22Rv1 (cell line): ENCODE measurements at regions not wholly inside any gene's neighbourhood (a gene's known extent, or its start where the extent isn't known, plus 50 kb on each side); places are given as distances from the start of the nearest gene placed in this dataset.

Source experiments
- H3K27ac ChIP-seq: fragments of 450-650 bp; 2 replicates; pipeline ENCODE4 v1.5.1; 2017
- ZFX ChIP-seq: fragments of 450-650 bp; IDR thresholded peaks from 2 replicates; pipeline ENCODE4 v1.6.1; 2017; ENCODE audit warnings: antibody characterized with exemption, borderline replicate concordance
- TF ChIP-seq, protein P1 (sequence below): fragments of 450-650 bp; IDR thresholded peaks from 2 replicates; pipeline ENCODE4 v1.5.1; 2017; ENCODE audit warnings: mild to moderate bottlenecking

DNA sequence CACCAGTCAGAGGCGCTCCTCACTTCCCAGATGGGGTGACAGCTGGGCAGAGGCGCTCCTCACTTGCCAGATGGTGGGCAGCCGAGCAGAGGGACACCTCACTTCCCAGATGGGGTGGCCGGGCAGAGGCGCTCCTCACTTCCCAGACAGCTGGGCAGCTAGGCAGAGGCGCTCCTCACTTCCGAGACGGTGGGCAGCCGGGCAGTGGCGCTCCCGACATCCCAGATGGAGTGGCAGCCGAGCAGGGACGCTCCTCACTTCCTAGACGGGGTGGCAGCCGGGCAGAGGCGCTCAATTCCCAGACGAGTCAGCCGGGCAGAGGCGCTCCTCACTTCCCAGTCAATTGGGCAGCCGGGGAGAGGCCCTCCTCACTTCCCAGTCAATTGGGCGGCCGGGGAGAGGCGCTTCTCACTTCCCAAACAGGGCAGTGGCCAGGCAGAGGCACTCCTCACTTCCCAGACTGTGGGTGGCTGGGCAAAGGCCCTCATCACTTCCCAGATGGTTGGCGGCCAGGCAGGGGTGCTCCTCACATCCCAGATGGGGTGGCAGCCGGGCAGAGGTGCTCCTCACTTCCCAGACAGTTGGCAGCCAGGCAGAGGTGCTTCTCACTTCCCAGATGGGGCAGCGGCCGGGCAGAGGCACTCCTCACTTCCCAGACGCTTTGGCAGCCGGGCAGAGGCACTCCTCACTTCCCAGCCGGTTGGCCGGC lies 143.8 kb upstream of the ARID2 start:
- TF ChIP-seq ZFX = no peak
- TF ChIP-seq, protein P1, sequence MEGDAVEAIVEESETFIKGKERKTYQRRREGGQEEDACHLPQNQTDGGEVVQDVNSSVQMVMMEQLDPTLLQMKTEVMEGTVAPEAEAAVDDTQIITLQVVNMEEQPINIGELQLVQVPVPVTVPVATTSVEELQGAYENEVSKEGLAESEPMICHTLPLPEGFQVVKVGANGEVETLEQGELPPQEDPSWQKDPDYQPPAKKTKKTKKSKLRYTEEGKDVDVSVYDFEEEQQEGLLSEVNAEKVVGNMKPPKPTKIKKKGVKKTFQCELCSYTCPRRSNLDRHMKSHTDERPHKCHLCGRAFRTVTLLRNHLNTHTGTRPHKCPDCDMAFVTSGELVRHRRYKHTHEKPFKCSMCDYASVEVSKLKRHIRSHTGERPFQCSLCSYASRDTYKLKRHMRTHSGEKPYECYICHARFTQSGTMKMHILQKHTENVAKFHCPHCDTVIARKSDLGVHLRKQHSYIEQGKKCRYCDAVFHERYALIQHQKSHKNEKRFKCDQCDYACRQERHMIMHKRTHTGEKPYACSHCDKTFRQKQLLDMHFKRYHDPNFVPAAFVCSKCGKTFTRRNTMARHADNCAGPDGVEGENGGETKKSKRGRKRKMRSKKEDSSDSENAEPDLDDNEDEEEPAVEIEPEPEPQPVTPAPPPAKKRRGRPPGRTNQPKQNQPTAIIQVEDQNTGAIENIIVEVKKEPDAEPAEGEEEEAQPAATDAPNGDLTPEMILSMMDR = no peak
- H3K27ac ChIP-seq = no peak overlapping the region

DNA sequence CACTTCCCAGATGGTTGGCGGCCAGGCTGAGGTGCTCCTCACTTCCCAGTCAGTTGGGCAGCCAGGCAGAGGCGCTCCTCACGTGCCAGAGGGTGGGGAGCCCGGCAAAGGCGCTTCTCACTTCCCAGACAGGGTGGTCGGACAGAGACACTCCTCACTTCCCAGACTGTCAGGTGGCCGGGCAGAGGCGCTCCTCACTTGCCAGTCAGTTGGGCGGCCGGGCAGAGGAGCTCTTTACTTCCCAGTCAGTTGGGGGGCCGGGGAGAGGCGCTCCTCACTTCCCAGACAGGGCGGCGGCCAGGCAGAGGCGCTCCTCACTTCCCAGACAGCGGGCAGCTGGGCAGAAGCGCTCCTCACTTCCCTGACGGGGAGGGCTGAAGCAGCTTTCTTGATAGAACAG lies 143.0 kb upstream of the ARID2 start:
- H3K27ac ChIP-seq = no peak overlapping the region
- TF ChIP-seq, protein P1 = no peak
- TF ChIP-seq ZFX = no peak

DNA sequence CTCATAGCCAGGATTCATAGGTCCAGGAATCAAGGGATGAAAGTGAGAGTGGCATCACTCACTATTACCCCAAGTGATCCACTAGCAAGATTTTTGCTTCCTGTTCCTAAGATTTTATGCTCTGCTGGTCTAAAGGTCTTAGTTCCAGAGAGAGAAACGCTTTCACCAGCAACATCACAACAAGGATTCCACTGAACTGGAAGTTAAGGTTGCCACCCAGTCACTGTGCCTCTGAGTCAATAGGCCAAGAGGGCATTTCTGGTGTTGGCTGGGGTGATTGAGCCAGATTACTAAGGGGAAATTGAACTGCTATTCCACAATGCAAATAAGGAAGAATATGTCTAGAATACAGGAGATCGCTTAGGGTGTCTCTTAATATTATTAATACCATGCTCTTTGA lies 142.5 kb upstream of the ARID2 start:
- no peak for TF ChIP-seq ZFX
- TF ChIP-seq, protein P1 = no peak

DNA sequence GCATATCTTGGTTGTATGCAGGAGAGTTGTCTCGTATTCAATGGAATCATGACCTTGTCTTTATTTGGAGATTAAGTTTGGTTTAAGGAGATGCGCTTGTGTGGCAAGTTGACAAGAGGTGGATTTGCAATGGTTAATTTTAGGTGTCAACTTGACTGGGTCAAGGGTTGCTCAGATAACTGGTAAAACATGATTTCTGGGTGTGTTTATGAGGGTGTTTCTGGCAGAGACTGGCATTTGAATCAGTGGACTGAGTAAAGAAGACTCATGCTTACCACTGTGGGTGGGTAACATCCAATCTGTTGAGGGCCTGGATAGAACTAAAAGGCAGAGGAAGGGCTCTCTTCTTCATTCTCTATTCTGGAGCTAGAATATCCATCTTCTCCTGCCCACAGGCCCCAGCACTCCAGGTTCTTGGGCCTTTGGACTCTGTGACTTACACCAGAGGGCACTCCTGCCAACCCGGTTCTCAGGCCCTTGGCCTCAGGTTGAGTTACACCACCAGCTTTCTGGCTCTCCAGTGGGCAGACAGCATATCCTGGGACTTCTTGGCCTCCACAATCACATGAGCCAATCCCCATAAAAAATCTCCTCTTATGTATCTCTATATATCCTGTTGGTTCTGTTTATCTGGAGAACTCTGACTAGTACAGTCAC lies 141.5 kb upstream of the ARID2 start:
- H3K27ac ChIP-seq = no peak overlapping the region
- TF ChIP-seq, protein P1 = no peak
- no peak for TF ChIP-seq ZFX

More for the DNA sequence above, 142.5 kb upstream of the ARID2 start:
- H3K27ac ChIP-seq = no peak overlapping the region

DNA sequence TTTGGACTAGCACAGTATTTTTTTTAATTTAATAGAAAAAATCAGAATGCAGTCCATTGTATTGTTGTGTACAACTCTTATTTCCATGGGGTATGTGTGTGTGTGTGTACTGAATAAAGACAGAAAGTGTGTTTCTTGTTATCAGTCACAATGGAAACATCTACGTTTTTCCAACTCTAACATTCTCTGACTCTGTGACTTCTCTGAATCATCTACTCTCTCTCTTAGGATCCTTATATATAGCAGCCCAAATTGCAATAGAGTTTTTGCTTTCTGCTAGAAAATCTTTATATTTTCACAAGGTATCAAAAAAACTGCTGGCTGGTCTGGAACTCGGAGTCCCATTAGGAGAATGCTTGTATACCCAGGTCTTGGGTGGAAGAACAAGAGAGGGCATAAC lies 138.9 kb upstream of the ARID2 start:
- no peak overlapping the region for H3K27ac ChIP-seq
- TF ChIP-seq, protein P1 = no peak
- no peak for TF ChIP-seq ZFX

DNA sequence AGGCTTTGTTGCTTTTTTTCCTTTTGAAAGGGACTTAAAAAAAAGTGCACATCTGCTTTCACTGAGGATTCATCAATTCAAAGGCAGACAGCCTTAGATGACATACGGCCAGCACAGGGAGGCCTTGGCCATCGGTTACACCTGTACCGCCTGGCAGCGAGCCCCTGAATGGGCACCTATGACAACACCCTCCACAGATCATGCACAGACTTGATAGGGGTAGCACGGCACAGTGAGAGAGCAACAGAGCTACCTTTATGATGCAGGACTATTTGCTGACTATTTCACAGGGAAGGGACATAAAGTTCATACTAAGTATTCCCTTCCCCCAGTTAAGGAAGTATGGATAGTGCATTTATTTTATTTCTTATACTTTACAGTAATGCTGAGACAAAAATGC lies 137.9 kb upstream of the ARID2 start:
- TF ChIP-seq ZFX = no peak
- TF ChIP-seq, protein P1 = no peak
- no peak overlapping the region for H3K27ac ChIP-seq

DNA sequence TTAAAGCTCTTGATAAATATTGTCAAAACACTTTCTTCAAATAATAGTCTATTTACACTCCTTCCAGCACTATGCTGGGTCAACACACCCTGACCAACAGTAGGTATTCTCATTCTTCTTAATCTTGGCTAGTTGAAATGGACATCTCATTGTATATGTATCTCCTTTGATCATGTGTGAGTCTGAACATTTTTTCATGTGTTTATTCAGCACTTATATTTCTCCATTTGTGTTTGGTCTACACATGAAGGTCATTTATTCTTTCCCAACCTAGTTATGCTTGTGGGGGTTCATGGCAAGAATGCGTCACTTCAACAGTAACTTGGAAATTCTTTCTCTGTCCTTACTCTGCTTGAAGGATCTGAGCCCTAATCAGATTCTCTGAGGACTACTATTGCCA lies 133.1 kb upstream of the ARID2 start:
- no peak overlapping the region for H3K27ac ChIP-seq
- no peak for TF ChIP-seq ZFX
- TF ChIP-seq, protein P1 = no peak
